ENCODE measurements at regions not wholly inside any gene's neighbourhood (a gene's known extent, or its start where the extent isn't known, plus 50 kb on each side); places are given as distances from the start of the nearest gene placed in this dataset.

DNA sequence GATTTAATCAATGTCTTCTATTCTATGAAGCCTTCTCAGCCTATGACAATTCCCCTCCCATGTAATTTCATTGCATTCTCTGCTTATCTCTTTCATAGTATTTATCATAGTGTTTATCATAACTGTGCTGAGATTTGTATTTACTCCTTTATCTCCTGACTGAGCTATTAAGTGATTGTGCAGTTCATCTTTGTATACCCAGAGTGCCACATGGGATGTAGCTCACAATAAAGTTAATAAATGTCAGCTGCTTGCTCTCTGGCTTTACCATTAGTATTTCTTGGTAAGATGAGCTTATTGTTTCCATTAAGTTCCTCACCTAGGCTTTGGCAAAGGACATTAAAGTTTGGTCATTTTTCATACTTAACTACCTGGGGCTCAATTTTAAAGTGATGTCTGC lies 275.1 kb upstream of the MPDZ start:
- H3K36me3 ChIP-seq: no peaks in the 10 kb centered on the region
- H3K27me3 ChIP-seq: no peaks in the 10 kb centered on the region
- H3K4me3 ChIP-seq: no peak overlapping the region
- no peaks in the 10 kb centered on the region for H3K4me1 ChIP-seq
- no peak for DNase-seq (ENCODE audit: extremely low spot score)
- peaks cover 0 to 4% (median 0%) of the 10 kb centered on the region in 4 donors for H3K9me3 ChIP-seq
- intact Hi-C loops (cut with DNase I): no loop called here
- TF ChIP-seq POLR2A (IDR thresholded peaks at IDR 0.05; ENCODE audit: low read depth): no peak
- no peak for TF ChIP-seq EP300 (IDR thresholded peaks at IDR 0.05)
- TF ChIP-seq CTCF (IDR thresholded peaks at IDR 0.05): no peak
- TF ChIP-seq POLR2AphosphoS5 (IDR thresholded peaks at IDR 0.05): no peak
- H3K27ac ChIP-seq (replicated peaks in 1 of 4): no peak overlapping the region

- H3K27ac ChIP-seq (replicated peaks in 1 of 4): no peak overlapping the region
- H3K9me3 ChIP-seq: peaks cover 0 to 4% (median 0%) of the 10 kb centered on the region in 4 donors
- no peak for DNase-seq (ENCODE audit: extremely low spot score)
- no peaks in the 10 kb centered on the region for H3K4me1 ChIP-seq
- 48% methylated on average over 5 of the region's 5 CpGs for WGBS
- TF ChIP-seq CTCF (IDR thresholded peaks at IDR 0.05): no peak
- TF ChIP-seq POLR2A (IDR thresholded peaks at IDR 0.05; ENCODE audit: low read depth): no peak
- no peak for TF ChIP-seq POLR2AphosphoS5 (IDR thresholded peaks at IDR 0.05)
- no peak overlapping the region for H3K4me3 ChIP-seq
- intact Hi-C loops (cut with DNase I): no loop called here
- no peaks in the 10 kb centered on the region for H3K27me3 ChIP-seq
- H3K36me3 ChIP-seq: no peaks in the 10 kb centered on the region
These were observed 273.2 kb upstream of the MPDZ start for GRCh38 chr9:13552606-13553215.

GRCh38 chr9:13550519-13550918 lies 271.0 kb upstream of the MPDZ start:
- DNase-seq (ENCODE audit: extremely low spot score): no peak
- WGBS: 58% methylated on average over 2 of the region's 2 CpGs
- intact Hi-C loops (cut with DNase I): no loop called here
- no peak for TF ChIP-seq POLR2AphosphoS5 (IDR thresholded peaks at IDR 0.05)
- no peak for TF ChIP-seq EP300 (IDR thresholded peaks at IDR 0.05)
- no peak for TF ChIP-seq POLR2A (IDR thresholded peaks at IDR 0.05; ENCODE audit: low read depth)
- no peak for TF ChIP-seq CTCF (IDR thresholded peaks at IDR 0.05)
- H3K27ac ChIP-seq (replicated peaks in 1 of 4): no peak overlapping the region
- no peaks in the 10 kb centered on the region for H3K36me3 ChIP-seq
- H3K4me3 ChIP-seq: no peak overlapping the region
- H3K27me3 ChIP-seq: no peaks in the 10 kb centered on the region
- H3K9me3 ChIP-seq: peaks cover 0 to 4% (median 0%) of the 10 kb centered on the region in 4 donors
- H3K4me1 ChIP-seq: no peaks in the 10 kb centered on the region

GRCh38 chr9:13548535-13548934 lies 269.0 kb upstream of the MPDZ start:
- no peaks in the 10 kb centered on the region for H3K4me1 ChIP-seq
- 94% methylated on average over 1 of the region's 1 CpG for WGBS
- peaks cover 0 to 4% (median 0%) of the 10 kb centered on the region in 4 donors for H3K9me3 ChIP-seq
- no peak for DNase-seq (ENCODE audit: extremely low spot score)
- H3K36me3 ChIP-seq: no peaks in the 10 kb centered on the region
- no peaks in the 10 kb centered on the region for H3K27me3 ChIP-seq
- no peak overlapping the region for H3K27ac ChIP-seq (replicated peaks in 1 of 4)
- intact Hi-C loops (cut with DNase I): no loop called here
- TF ChIP-seq CTCF (IDR thresholded peaks at IDR 0.05) (no peak), POLR2A (IDR thresholded peaks at IDR 0.05; ENCODE audit: low read depth) (no peak), POLR2AphosphoS5 (IDR thresholded peaks at IDR 0.05) (no peak), EP300 (IDR thresholded peaks at IDR 0.05) (no peak)
- no peak overlapping the region for H3K4me3 ChIP-seq

GRCh38 chr9:13535141-13535540 lies 255.6 kb upstream of the MPDZ start:
- intact Hi-C loops (cut with DNase I): no loop called here
- no peak for DNase-seq (ENCODE audit: extremely low spot score)
- 73% methylated on average over 5 of the region's 5 CpGs for WGBS

More at GRCh38 chr9:13535141-13535540, 255.6 kb upstream of the MPDZ start:
- Histone ChIP-seq H3K27ac (replicated peaks in 1 of 4) (no peak overlapping the region), H3K4me3 (no peak overlapping the region), H3K9me3 (peaks cover 0 to 10% (median 3%) of the 10 kb centered on the region in 4 donors), H3K36me3 (no peaks in the 10 kb centered on the region), H3K27me3 (no peaks in the 10 kb centered on the region), H3K4me1 (peaks cover 0 to 11% (median 11%) of the 10 kb centered on the region in 4 donors)
- TF ChIP-seq POLR2A (IDR thresholded peaks at IDR 0.05; ENCODE audit: low read depth) (no peak), CTCF (IDR thresholded peaks at IDR 0.05) (no peak), POLR2AphosphoS5 (IDR thresholded peaks at IDR 0.05) (no peak), EP300 (IDR thresholded peaks at IDR 0.05) (no peak)

All from esophagus muscularis mucosa (tissue), 4 donors.